MM.1S (cell line): ENCODE measurements at regions not wholly inside any gene's neighbourhood (a gene's known extent, or its start where the extent isn't known, plus 50 kb on each side); places are given as distances from the start of the nearest gene placed in this dataset.

Source experiments
- DNase-seq: peaks from one replicate; pipeline ENCODE4 v3.0.0-alpha.2; 2015
- H2AFZ ChIP-seq: fragments of 300-600 bp; sonication (generic); 2 replicates; pipeline ENCODE4 v1.6.0; 2016; ENCODE audit warnings: antibody characterized with exemption, low read length
- H3F3A ChIP-seq: fragments of 300-600 bp; sonication (generic); 2 replicates; pipeline ENCODE4 v1.6.1; 2016; ENCODE audit warnings: mild to moderate bottlenecking, antibody characterized with exemption, low read length, moderate library complexity, mixed read lengths; ENCODE audit not compliant: insufficient read depth
- H3K27ac ChIP-seq: fragments of 300-600 bp; sonication (generic); 2 replicates; pipeline ENCODE4 v1.5.1; 2016; ENCODE audit warnings: mild to moderate bottlenecking, low read length
- H3K27me3 ChIP-seq: fragments of 300-600 bp; sonication (generic); replicated peaks from 2 replicates; pipeline ENCODE4 v1.6.0; 2016; ENCODE audit warnings: low read length; ENCODE audit not compliant: insufficient read depth
- H3K36me3 ChIP-seq: fragments of 300-600 bp; sonication (generic); replicated peaks from 2 replicates; pipeline ENCODE4 v1.6.1; 2016; ENCODE audit warnings: mild to moderate bottlenecking, low read length, mixed read lengths; ENCODE audit not compliant: insufficient read depth
- H3K4me1 ChIP-seq: fragments of 300-600 bp; sonication (generic); 2 replicates; pipeline ENCODE4 v1.6.1; 2016; ENCODE audit warnings: low read length, mixed read lengths
- H3K4me2 ChIP-seq: fragments of 300-600 bp; sonication (generic); 2 replicates; pipeline ENCODE4 v1.6.0; 2016; ENCODE audit warnings: low read depth, low read length
- H3K4me3 ChIP-seq: fragments of 300-600 bp; sonication (generic); 2 replicates; pipeline ENCODE4 v1.5.1; 2016; ENCODE audit warnings: low read length, mixed read lengths
- H3K79me2 ChIP-seq: fragments of 300-600 bp; sonication (generic); 2 replicates; pipeline ENCODE4 v1.6.1; 2016; ENCODE audit warnings: mixed run types, low read length, mixed read lengths
- H3K9ac ChIP-seq: fragments of 300-600 bp; sonication (generic); 2 replicates; pipeline ENCODE4 v1.6.1; 2016; ENCODE audit warnings: low read length, mixed read lengths
- H3K9me2 ChIP-seq: fragments of 300-600 bp; sonication (generic); replicated peaks from 2 replicates; pipeline ENCODE4 v1.6.1; 2016; ENCODE audit warnings: mild to moderate bottlenecking, low read length, mixed read lengths; ENCODE audit not compliant: insufficient read depth
- H3K9me3 ChIP-seq: fragments of 300-600 bp; sonication (generic); replicated peaks from 2 replicates; pipeline ENCODE4 v1.6.1; 2016; ENCODE audit warnings: mild to moderate bottlenecking, low read length, mixed read lengths; ENCODE audit not compliant: insufficient read depth
- H4K20me1 ChIP-seq: fragments of 300-600 bp; sonication (generic); 2 replicates; pipeline ENCODE4 v1.6.1; 2016; ENCODE audit warnings: mild to moderate bottlenecking, low read length, moderate library complexity, mixed read lengths; ENCODE audit not compliant: insufficient read depth
- EZH2 ChIP-seq: fragments of 300-600 bp; sonication (generic); optimal IDR thresholded peaks from 2 replicates; pipeline ENCODE3; 2017; ENCODE audit warnings: low read depth, mild to moderate bottlenecking, antibody characterized with exemption, low read length, mixed read lengths
- EZH2phosphoT487 ChIP-seq: fragments of 300-600 bp; sonication (generic); IDR thresholded peaks from 2 replicates; pipeline ENCODE4 v1.6.1; 2018; ENCODE audit warnings: antibody characterized with exemption, low read length
- TF ChIP-seq, protein P1 (sequence below): fragments of 300-600 bp; sonication (generic); IDR thresholded peaks from 2 replicates; pipeline ENCODE4 v1.5.1; 2016; ENCODE audit warnings: antibody characterized with exemption, low read length, mixed read lengths

DNA sequence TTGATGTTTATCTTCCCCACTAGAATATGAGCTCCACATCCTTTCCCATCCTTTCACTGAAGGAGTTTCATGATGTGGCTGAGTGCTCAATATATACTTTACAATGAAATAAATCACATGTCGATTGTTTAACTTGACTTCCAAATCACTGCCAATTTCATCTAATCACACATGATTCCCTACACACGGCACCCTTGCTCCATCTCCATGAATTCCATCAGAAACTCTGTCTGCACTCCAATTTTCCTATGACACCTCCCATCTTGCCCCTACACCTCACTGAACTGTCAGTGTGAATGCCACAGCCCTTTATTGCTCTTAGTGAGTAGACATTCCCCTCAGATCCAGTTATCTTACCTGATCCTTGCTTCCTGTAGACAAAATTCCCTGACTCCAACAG lies 366.0 kb downstream of the CMPK2 start:
- H3K27me3 ChIP-seq = no peaks in the 10 kb centered on the region
- H2AFZ ChIP-seq = no peak overlapping the region
- no peak overlapping the region for H3K4me3 ChIP-seq
- no peak for TF ChIP-seq EZH2
- TF ChIP-seq EZH2phosphoT487 = no peak
- TF ChIP-seq, protein P1, sequence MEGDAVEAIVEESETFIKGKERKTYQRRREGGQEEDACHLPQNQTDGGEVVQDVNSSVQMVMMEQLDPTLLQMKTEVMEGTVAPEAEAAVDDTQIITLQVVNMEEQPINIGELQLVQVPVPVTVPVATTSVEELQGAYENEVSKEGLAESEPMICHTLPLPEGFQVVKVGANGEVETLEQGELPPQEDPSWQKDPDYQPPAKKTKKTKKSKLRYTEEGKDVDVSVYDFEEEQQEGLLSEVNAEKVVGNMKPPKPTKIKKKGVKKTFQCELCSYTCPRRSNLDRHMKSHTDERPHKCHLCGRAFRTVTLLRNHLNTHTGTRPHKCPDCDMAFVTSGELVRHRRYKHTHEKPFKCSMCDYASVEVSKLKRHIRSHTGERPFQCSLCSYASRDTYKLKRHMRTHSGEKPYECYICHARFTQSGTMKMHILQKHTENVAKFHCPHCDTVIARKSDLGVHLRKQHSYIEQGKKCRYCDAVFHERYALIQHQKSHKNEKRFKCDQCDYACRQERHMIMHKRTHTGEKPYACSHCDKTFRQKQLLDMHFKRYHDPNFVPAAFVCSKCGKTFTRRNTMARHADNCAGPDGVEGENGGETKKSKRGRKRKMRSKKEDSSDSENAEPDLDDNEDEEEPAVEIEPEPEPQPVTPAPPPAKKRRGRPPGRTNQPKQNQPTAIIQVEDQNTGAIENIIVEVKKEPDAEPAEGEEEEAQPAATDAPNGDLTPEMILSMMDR = no peak
- H3F3A ChIP-seq = no peaks in the 10 kb centered on the region
- H3K79me2 ChIP-seq = no peaks in the 10 kb centered on the region
- H3K27ac ChIP-seq = no peak overlapping the region
- no peaks in the 10 kb centered on the region for H3K4me1 ChIP-seq
- no peaks in the 10 kb centered on the region for H3K9me2 ChIP-seq
- no peak overlapping the region for H3K4me2 ChIP-seq
- no peak for DNase-seq
- H3K36me3 ChIP-seq = no peaks in the 10 kb centered on the region
- H3K9me3 ChIP-seq = no peaks in the 10 kb centered on the region
- no peak overlapping the region for H3K9ac ChIP-seq
- H4K20me1 ChIP-seq = no peaks in the 10 kb centered on the region

DNA sequence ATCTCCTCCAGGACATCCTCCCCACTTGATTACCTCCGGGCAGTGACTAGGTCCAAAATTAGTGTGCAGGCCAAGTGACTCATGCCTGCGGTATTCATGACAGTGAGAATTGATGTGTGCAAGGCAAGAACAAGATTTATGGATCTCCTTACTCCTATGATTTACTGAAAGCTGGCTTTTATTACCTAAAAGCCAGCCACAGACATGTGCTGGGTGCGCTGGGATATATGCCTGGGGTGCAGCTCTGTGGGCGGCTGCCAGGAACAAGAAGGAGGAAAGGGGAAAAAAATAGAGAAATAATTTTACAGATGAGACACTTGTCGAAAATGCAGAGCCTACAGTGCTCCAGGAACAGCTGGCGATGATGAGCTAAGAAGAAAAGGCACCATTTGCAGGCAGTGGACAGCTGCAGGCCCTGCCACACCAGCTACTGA lies 359.3 kb downstream of the CMPK2 start:
- H4K20me1 ChIP-seq = no peaks in the 10 kb centered on the region
- H2AFZ ChIP-seq = no peak overlapping the region
- no peaks in the 10 kb centered on the region for H3K4me1 ChIP-seq
- no peaks in the 10 kb centered on the region for H3K36me3 ChIP-seq
- H3K9ac ChIP-seq = no peak overlapping the region
- H3K9me3 ChIP-seq = no peaks in the 10 kb centered on the region
- H3K4me2 ChIP-seq = no peak overlapping the region
- no peak overlapping the region for H3K27ac ChIP-seq
- H3K4me3 ChIP-seq = no peak overlapping the region
- H3K9me2 ChIP-seq = no peaks in the 10 kb centered on the region
- TF ChIP-seq EZH2phosphoT487 = no peak
- TF ChIP-seq, protein P1 = no peak
- no peak for TF ChIP-seq EZH2
- no peak for DNase-seq
- H3K27me3 ChIP-seq = no peaks in the 10 kb centered on the region
- no peaks in the 10 kb centered on the region for H3K79me2 ChIP-seq
- no peaks in the 10 kb centered on the region for H3F3A ChIP-seq

DNA sequence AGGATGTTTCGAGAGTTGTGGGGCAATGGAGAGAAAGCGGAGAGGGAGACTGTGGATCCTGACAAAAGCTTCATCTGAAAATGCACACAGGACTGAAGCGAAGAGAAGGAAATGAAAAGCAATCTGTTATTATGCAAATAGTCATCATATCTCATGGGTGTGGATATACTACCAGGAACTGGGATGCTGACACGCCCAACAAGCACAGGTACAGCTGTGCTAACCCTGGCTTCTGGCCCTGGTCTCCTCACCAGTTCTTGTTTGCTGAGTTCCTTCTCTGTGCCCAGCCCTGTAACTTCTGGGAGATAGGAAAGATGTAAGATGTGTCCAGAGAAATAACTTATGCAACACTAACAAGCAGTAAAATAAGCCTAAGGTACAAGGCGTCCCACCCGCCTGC lies 358.8 kb downstream of the CMPK2 start:
- TF ChIP-seq, protein P1 = no peak
- TF ChIP-seq EZH2phosphoT487 = no peak
- TF ChIP-seq EZH2 = no peak

More for the DNA sequence above, 358.8 kb downstream of the CMPK2 start:
- H3K4me1 ChIP-seq = no peaks in the 10 kb centered on the region
- no peaks in the 10 kb centered on the region for H3K79me2 ChIP-seq
- H3K27ac ChIP-seq = no peak overlapping the region
- H3F3A ChIP-seq = no peaks in the 10 kb centered on the region
- no peak overlapping the region for H3K9ac ChIP-seq
- no peaks in the 10 kb centered on the region for H3K9me2 ChIP-seq
- H3K27me3 ChIP-seq = no peaks in the 10 kb centered on the region
- H2AFZ ChIP-seq = no peak overlapping the region
- no peaks in the 10 kb centered on the region for H3K36me3 ChIP-seq
- no peaks in the 10 kb centered on the region for H3K9me3 ChIP-seq
- H4K20me1 ChIP-seq = no peaks in the 10 kb centered on the region
- no peak overlapping the region for H3K4me3 ChIP-seq
- no peak for DNase-seq
- H3K4me2 ChIP-seq = no peak overlapping the region
